ENCODE measurements at regions not wholly inside any gene's neighbourhood (a gene's known extent, or its start where the extent isn't known, plus 50 kb on each side); places are given as distances from the start of the nearest gene placed in this dataset.

DNA sequence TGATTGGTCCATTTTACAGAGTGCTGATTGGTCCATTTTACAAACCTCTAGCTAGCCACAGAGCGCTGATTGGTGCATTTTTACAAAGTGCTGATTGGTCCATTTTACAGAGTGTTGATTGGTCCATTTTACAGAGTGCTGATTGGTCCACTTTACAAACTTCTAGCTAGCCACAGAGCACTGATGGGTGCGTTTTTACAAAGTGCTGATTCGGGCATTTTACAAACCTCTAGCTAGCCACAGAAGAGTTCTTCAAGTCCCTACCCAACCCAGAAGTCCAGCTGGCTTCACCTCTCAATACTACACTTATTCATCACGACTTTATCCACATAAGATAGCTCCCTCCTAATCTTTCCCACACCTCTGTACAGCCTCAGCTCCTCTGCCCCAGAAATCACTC lies 899.8 kb downstream of the TUSC7 start:
- TF ChIP-seq, protein P1, sequence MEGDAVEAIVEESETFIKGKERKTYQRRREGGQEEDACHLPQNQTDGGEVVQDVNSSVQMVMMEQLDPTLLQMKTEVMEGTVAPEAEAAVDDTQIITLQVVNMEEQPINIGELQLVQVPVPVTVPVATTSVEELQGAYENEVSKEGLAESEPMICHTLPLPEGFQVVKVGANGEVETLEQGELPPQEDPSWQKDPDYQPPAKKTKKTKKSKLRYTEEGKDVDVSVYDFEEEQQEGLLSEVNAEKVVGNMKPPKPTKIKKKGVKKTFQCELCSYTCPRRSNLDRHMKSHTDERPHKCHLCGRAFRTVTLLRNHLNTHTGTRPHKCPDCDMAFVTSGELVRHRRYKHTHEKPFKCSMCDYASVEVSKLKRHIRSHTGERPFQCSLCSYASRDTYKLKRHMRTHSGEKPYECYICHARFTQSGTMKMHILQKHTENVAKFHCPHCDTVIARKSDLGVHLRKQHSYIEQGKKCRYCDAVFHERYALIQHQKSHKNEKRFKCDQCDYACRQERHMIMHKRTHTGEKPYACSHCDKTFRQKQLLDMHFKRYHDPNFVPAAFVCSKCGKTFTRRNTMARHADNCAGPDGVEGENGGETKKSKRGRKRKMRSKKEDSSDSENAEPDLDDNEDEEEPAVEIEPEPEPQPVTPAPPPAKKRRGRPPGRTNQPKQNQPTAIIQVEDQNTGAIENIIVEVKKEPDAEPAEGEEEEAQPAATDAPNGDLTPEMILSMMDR (IDR thresholded peaks at IDR 0.05; ENCODE audit: low read length): no peak
- no peak for TF ChIP-seq EZH2 (optimal IDR thresholded peaks at IDR 0.05; ENCODE audit: low read depth, low read length)

All from MM.1S (cell line).